GM12892 (cell line): ENCODE measurements at regions not wholly inside any gene's neighbourhood (a gene's known extent, or its start where the extent isn't known, plus 50 kb on each side); places are given as distances from the start of the nearest gene placed in this dataset.

Experiments used
- POLR2A ChIP-seq: IDR thresholded peaks from 2 replicates; pipeline ENCODE4 v1.6.1; 2011; ENCODE audit warnings: low read depth, low read length, control low read depth
- POLR2AphosphoS5 ChIP-seq: IDR thresholded peaks from 2 replicates; pipeline ENCODE4 v1.6.1; 2011; ENCODE audit warnings: low read depth, low read length, control low read depth
- TAF1 ChIP-seq: IDR thresholded peaks from 2 replicates; pipeline ENCODE4 v1.6.1; 2011; ENCODE audit warnings: low read depth, mild to moderate bottlenecking, control low read depth, low read length, borderline replicate concordance

GRCh38 chrX:44071070-44071645 lies 98.0 kb upstream of the NDP start:
- TF ChIP-seq POLR2A, result no peak
- no peak for TF ChIP-seq POLR2AphosphoS5
- TF ChIP-seq TAF1, result no peak
